HFF-Myc (cell line): ENCODE measurements at regions not wholly inside any gene's neighbourhood (a gene's known extent, or its start where the extent isn't known, plus 50 kb on each side); places are given as distances from the start of the nearest gene placed in this dataset.

ENCODE experiments used
- DNase-seq: peaks from one replicate; pipeline ENCODE4 v3.0.0-alpha.2; 2011; ENCODE audit warnings: low read depth; ENCODE audit errors: extremely low read depth
- H3K4me3 ChIP-seq: replicated peaks from 2 replicates; pipeline ENCODE4 v1.5.1; 2011; ENCODE audit warnings: low read depth, mild to moderate bottlenecking, control low read depth, low read length
- CTCF ChIP-seq: IDR thresholded peaks from 2 replicates; pipeline ENCODE4 v1.5.1; 2012; ENCODE audit warnings: mild to moderate bottlenecking, low read depth, low read length, control low read depth; ENCODE audit errors: missing control alignments

- TF ChIP-seq CTCF: no peak
- no peak overlapping the region for H3K4me3 ChIP-seq
- no peak for DNase-seq
These were observed 69.9 kb upstream of the CNTNAP4 start for GRCh38 chr16:76207270-76207669.

- H3K4me3 ChIP-seq: no peak overlapping the region
- DNase-seq: no peak
- TF ChIP-seq CTCF: no peak
These were observed 67.0 kb upstream of the CNTNAP4 start for GRCh38 chr16:76210157-76210556.

DNA sequence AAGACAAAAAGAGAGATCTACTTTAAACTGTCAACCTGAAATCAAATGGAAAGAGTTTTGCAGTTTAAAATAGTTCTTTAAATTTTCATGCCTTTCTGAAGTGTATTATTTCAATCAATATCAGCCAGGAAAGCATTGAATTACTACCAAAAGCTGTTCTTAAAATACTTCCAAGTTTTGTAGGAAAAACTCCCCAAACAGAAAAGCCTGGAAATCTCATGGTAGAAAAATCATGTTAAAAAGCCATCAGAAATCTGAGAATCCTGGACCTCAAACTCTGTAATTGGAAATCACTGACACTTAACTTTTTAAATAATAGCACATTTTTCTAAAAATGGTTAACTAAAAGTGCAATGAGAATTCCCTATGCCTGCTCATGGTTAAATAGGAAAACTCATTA lies 63.3 kb upstream of the CNTNAP4 start:
- no peak overlapping the region for H3K4me3 ChIP-seq
- DNase-seq: no peak
- TF ChIP-seq CTCF: no peak

DNA sequence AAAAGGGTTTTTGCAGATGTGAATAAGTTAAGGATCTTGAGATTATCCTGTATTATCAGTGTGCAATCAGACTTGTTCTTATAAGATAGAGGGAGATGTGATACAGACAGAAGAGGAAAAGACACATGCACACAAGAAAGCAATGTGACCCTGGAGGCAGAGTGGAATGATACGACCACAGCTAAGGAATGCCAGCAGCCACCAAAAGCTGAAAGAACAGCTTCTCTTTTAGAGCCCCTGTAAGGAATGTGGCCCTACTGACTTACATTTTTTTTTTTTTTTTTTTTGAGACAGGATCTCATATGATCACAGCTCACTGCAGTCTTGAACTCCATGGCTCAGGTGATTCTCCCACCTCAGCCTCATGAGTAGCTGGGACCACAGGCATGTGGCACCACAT lies 62.3 kb upstream of the CNTNAP4 start:
- no peak for TF ChIP-seq CTCF
- no peak overlapping the region for H3K4me3 ChIP-seq
- DNase-seq: no peak

- no peak for TF ChIP-seq CTCF
- no peak overlapping the region for H3K4me3 ChIP-seq
- no peak for DNase-seq
These were observed 55.1 kb upstream of the CNTNAP4 start for GRCh38 chr16:76222087-76222486.

DNA sequence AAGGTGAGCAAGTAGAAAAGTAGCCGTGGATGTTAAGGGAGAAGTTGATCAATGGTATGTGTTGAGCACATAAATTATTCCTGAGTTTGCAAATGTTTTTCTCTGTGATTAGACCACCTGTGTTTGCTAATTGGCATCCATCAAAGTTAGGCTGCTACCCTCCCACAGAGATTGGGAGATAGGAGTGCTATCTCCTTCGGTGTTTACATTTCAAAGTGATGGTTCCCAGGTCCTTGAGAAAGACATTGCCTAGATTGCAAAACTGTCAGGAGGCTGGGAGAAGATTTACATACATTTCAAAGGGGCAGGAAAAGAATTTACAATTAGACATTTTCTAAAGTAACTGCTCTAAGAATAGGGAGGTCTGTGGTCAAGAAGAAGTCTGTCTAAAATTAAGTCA lies 54.3 kb upstream of the CNTNAP4 start:
- H3K4me3 ChIP-seq: no peak overlapping the region
- TF ChIP-seq CTCF: no peak
- DNase-seq: no peak

DNA sequence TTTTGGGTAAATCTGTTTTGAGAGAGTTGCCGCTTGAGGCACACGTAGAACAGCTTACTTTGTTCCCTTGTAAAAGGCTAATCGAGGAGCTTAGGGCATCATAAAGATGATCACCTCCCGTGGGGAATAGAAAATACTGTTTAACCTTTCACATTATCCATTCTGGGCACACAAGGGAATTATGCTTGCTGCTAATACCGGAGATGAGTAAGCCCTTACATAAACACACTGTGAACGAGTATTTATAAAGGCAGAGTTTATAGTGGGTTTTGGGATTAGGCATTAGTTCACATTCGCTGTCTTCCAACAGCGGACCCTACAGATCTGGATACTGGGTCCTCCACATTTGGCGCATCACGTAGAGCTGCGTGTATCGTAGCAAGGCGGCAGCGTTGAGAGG lies 51.2 kb upstream of the CNTNAP4 start:
- TF ChIP-seq CTCF: no peak
- no peak overlapping the region for H3K4me3 ChIP-seq
- DNase-seq: no peak
